Eye (tissue), 1 donor: ENCODE measurements at regions not wholly inside any gene's neighbourhood (a gene's known extent, or its start where the extent isn't known, plus 50 kb on each side); places are given as distances from the start of the nearest gene placed in this dataset.
A peak's percentile ranks its signal among the peaks of the same experiment; 100 is the strongest.

Experiments used
- DNase-seq: peaks from one replicate; pipeline ENCODE4 v3.0.0-alpha.2; 2015

- DNase-seq: no peak
Observed at GRCh38 chrX:63993936-63994335, 208.9 kb upstream of the ARHGEF9 start.

DNA sequence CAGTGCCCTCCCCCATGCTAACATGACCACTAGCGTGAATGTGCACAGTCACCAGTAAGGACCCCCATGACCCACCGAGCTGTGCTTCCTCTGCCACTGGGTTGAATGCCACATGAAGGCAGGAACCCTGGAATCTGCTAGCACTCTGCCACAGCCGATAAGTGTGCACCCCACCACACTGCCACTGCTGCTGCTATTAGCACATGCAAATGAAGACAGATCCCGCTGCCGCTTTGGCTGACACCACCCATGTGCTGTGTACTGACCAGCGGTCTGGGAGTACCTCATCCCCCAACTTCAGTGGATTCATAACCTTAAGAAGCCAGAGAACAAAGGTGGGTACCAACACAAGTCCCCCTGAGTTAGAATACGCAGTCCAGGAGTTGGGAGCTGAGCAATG is 200.9 kb upstream of the ARHGEF9 start:
- no peak for DNase-seq

GRCh38 chrX:63979480-63979879 is 194.5 kb upstream of the ARHGEF9 start:
- no peak for DNase-seq

DNA sequence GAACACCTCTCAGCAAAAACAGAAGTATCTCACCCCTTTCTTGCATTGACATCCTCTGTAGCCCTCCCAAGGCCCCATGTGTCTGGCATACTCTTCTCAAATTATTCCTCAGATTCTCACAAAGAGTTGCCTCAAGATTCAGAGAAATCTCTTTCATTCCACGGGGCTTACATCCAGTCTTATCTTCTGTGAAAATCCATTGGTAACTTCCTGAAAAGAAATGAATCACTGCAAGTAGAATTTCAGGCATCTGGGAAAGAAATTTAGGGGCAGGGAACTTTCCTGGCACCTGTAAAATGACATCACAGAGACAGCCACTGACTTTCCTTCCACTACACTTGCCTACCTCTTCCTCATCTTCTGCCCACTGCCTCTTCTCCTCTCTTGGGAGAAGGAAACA is 182.5 kb upstream of the ARHGEF9 start:
- no peak for DNase-seq

GRCh38 chrX:63963095-63963784 is 178.2 kb upstream of the ARHGEF9 start:
- peak; percentile 4 for DNase-seq

- no peak for DNase-seq
Observed at GRCh38 chrX:63961964-63962363, 176.9 kb upstream of the ARHGEF9 start.

GRCh38 chrX:63959975-63960374 is 175.0 kb upstream of the ARHGEF9 start:
- DNase-seq: no peak

- DNase-seq: no peak
Observed at GRCh38 chrX:63958134-63958865, 173.3 kb upstream of the ARHGEF9 start.

- DNase-seq: no peak
Observed at GRCh38 chrX:63935835-63936234, 150.8 kb upstream of the ARHGEF9 start.

DNA sequence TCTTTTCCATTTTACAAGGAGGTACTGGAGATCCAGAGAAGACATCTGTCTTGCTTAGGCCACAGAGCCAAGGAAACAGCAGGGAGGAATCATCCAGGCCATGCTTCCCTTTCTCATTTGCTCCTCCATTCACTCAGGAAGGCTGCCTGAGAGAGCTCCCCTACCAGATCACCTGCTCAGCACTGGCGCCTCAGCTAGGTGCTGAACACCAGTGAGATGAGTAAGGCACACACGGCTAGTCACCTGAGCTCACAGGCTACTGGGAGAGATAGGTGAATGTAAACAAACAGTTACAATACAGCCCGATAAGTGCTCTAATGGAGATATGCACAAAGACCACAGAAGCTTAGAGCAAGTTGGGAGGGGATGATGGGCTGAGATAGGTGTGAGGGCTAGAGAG is 149.8 kb upstream of the ARHGEF9 start:
- no peak for DNase-seq

DNA sequence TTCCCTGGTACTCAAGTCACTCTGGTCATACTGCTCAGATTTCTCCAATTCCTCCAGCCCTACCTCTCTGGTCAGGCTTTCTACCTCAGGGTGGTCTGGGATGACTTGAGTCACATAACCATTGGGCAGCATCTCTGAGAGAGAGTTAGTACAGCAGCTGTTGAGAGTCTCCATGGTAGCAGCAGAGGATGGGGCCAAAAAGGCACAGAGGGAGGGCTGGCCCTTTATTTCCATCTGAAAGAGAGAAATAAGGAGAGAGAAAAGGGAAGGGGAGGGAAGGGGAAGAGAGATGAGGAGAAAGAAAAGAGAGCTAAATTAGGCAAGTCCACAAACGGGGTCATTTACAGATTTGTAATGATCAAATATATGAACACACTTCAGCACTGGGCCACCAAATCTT is 149.1 kb upstream of the ARHGEF9 start:
- DNase-seq: no peak

- DNase-seq: no peak
Observed at GRCh38 chrX:63932907-63933306, 147.9 kb upstream of the ARHGEF9 start.

GRCh38 chrX:63932006-63932405 is 147.0 kb upstream of the ARHGEF9 start:
- no peak for DNase-seq

- DNase-seq: peak; percentile 16
Observed at GRCh38 chrX:63930140-63930539, 145.1 kb upstream of the ARHGEF9 start.

- no peak for DNase-seq
Observed at GRCh38 chrX:63929608-63930007, 144.6 kb upstream of the ARHGEF9 start.

GRCh38 chrX:63927848-63928247 is 142.8 kb upstream of the ARHGEF9 start:
- DNase-seq: no peak

DNA sequence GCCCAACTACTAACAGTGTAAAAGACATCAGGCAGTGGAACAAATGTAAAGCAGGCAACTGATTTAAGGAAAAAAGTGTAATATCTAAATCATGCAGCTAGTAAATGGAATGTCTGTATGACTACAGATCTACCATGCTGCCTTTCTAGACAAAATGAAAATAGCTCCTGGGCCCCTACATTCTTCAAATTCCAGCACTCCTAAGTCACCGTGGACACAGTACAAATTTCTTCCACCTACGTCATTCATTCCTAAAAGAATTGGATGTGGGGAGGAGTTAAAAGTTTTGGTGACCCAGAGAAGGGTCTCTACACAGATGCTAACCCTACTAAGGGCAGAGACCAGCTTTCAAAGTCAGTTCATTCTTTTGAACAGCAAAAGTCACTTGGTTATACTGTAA is 137.2 kb upstream of the ARHGEF9 start:
- DNase-seq: no peak

DNA sequence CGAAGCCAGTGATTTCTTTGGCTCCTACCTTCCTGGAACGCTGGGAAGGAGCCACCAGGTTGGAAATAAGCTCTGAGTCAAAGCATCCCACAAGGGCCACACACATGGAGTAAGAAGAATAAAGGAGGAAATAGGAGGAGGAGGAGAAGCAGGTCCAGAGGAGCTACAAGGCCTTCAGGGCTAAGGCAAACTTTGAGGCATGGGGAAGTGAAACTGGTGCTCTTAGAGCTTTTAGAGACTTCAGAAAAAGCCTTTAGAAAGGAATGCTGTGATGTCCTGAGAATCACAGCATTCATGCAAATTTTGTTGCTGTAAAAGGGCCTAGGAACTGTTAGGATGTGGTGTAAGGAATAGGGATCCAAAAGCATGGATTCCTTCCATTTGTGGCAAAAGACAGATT is 135.9 kb upstream of the ARHGEF9 start:
- DNase-seq: no peak

- no peak for DNase-seq
Observed at GRCh38 chrX:63919081-63919480, 134.1 kb upstream of the ARHGEF9 start.

- no peak for DNase-seq
Observed at GRCh38 chrX:63918611-63919010, 133.6 kb upstream of the ARHGEF9 start.

- DNase-seq: no peak
Observed at GRCh38 chrX:63917296-63917695, 132.3 kb upstream of the ARHGEF9 start.

GRCh38 chrX:63913719-63914118 is 128.7 kb upstream of the ARHGEF9 start:
- DNase-seq: no peak

- DNase-seq: peak; percentile 0
Observed at GRCh38 chrX:63889001-63889400, 104.0 kb upstream of the ARHGEF9 start.
